Osteocyte (in vitro differentiated cells): ENCODE measurements at regions not wholly inside any gene's neighbourhood (a gene's known extent, or its start where the extent isn't known, plus 50 kb on each side); places are given as distances from the start of the nearest gene placed in this dataset.
"Not testable (repeated sequence)": the region's sequence is repeated elsewhere in the genome, so short reads cannot be mapped to it uniquely, and the experiment has no call there.

Experiments used
- DNase-seq: peaks from one replicate; pipeline ENCODE4 v3.0.0; 2021; ENCODE audit warnings: mixed read lengths; ENCODE audit not compliant: unreplicated experiment; ENCODE audit errors: extremely low spot score
- H3K27ac Mint-ChIP-seq: one replicate; pipeline ENCODE4 v1.8.0; 2021; ENCODE audit warnings: mild to moderate bottlenecking, mixed read lengths; ENCODE audit not compliant: unreplicated experiment
- H3K27me3 Mint-ChIP-seq: one replicate; pipeline ENCODE4 v1.8.0; 2021; ENCODE audit warnings: mixed read lengths; ENCODE audit not compliant: unreplicated experiment
- H3K36me3 Mint-ChIP-seq: one replicate; pipeline ENCODE4 v1.8.0; 2021; ENCODE audit warnings: mixed read lengths; ENCODE audit not compliant: unreplicated experiment
- H3K4me1 Mint-ChIP-seq: one replicate; pipeline ENCODE4 v1.8.0; 2021; ENCODE audit warnings: mixed read lengths; ENCODE audit not compliant: unreplicated experiment
- H3K4me3 Mint-ChIP-seq: one replicate; pipeline ENCODE4 v1.8.0; 2021; ENCODE audit warnings: mild to moderate bottlenecking, moderate library complexity, mixed read lengths; ENCODE audit not compliant: unreplicated experiment
- H3K9me3 Mint-ChIP-seq: one replicate; pipeline ENCODE4 v1.8.0; 2021; ENCODE audit warnings: mixed read lengths; ENCODE audit not compliant: unreplicated experiment

- not testable (repeated sequence) for H3K4me3 Mint-ChIP-seq, H3K27me3 Mint-ChIP-seq, H3K9me3 Mint-ChIP-seq, DNase-seq, H3K27ac Mint-ChIP-seq, H3K36me3 Mint-ChIP-seq, H3K4me1 Mint-ChIP-seq
Measured at GRCh38 chr1:121068738-121069499, 115.2 kb downstream of the FAM72B start.

DNA sequence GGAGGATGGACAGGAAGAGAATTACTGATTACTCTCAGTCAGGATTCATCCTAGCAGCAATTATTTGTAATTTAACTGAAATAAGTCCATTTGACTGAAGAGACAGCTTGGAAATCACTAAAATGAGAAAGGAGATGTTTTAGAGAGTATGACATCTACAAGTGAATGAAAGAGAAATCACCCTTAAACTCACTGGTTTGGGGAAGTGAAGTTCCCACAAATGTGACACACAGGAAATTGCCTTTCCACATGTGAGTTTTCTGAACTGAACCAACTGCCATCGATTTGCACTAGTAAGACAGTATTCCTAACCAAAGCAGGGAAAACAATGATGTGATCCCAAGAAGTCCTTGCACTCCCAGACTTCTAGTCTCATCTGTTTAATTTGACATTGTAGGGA lies 110.3 kb downstream of the FAM72B start:
- H3K36me3 Mint-ChIP-seq, H3K27me3 Mint-ChIP-seq, H3K4me3 Mint-ChIP-seq, DNase-seq, H3K27ac Mint-ChIP-seq, H3K4me1 Mint-ChIP-seq, H3K9me3 Mint-ChIP-seq: not testable (repeated sequence)

DNA sequence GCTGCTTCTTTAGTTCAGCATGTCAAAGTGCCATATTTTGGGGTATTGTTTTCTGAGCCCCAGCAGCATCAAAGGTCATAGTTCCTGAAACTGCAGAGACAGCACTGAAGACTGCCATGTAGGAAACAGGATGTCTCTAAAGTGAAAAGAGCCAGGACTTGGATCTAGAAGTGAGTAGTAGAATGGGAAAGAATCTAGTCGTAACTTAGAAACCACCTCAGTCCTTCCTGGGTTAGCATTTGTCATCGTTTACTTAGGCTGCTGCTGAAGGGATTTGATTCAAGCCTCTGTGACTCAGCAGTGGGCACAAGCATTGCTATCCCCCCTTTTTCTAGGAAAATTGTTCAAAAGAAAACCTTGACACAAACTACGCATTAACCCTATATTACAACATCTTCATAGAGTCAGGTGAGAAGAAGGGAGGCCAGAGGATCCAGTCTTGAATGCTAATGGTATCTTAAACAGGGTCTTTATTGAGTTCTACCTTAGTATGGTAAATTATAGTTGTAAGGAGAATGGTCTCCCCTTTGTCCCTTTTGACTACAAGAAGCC lies 108.8 kb downstream of the FAM72B start:
- H3K4me3 Mint-ChIP-seq, H3K27ac Mint-ChIP-seq, H3K9me3 Mint-ChIP-seq, H3K4me1 Mint-ChIP-seq, DNase-seq, H3K36me3 Mint-ChIP-seq: not testable (repeated sequence)
- peaks cover 14% of the 10 kb centered on the region for H3K27me3 Mint-ChIP-seq

- DNase-seq, H3K4me1 Mint-ChIP-seq, H3K9me3 Mint-ChIP-seq, H3K27ac Mint-ChIP-seq, H3K4me3 Mint-ChIP-seq, H3K36me3 Mint-ChIP-seq: not testable (repeated sequence)
- H3K27me3 Mint-ChIP-seq: peaks cover 18% of the 10 kb centered on the region
Measured at GRCh38 chr1:121076674-121077073, 107.5 kb downstream of the FAM72B start.

DNA sequence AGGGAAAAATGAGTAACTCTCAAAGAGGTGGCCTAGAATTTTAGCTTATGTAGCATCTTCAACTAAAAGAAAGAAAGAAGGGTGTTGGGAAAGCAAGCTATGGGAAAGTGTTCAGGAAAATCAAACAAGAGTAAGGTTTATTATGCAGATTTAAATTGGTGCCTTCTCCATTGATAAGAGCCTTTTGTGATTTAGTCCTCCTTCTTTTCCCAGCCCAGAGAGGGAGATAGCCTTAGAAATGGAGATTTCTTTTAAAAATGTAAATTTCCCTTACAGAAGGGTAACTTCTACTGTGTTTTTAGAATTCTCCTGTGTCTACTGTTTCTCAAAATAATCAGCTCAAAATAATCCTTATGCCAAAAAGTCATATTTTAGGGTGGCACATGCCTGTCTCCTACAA lies 104.5 kb downstream of the FAM72B start:
- not testable (repeated sequence) for H3K36me3 Mint-ChIP-seq, H3K27ac Mint-ChIP-seq, H3K4me3 Mint-ChIP-seq, H3K9me3 Mint-ChIP-seq, H3K4me1 Mint-ChIP-seq, DNase-seq
- peaks cover 20% of the 10 kb centered on the region for H3K27me3 Mint-ChIP-seq

- H3K36me3 Mint-ChIP-seq, H3K9me3 Mint-ChIP-seq, H3K4me1 Mint-ChIP-seq, DNase-seq, H3K27ac Mint-ChIP-seq, H3K4me3 Mint-ChIP-seq: not testable (repeated sequence)
- peaks cover 23% of the 10 kb centered on the region for H3K27me3 Mint-ChIP-seq
Measured at GRCh38 chr1:121080197-121080903, 103.8 kb downstream of the FAM72B start.

- H3K36me3 Mint-ChIP-seq, H3K4me1 Mint-ChIP-seq, H3K9me3 Mint-ChIP-seq, H3K27ac Mint-ChIP-seq, DNase-seq, H3K4me3 Mint-ChIP-seq: not testable (repeated sequence)
- peaks cover 23% of the 10 kb centered on the region for H3K27me3 Mint-ChIP-seq
Measured at GRCh38 chr1:121080904-121081264, 103.3 kb downstream of the FAM72B start.

DNA sequence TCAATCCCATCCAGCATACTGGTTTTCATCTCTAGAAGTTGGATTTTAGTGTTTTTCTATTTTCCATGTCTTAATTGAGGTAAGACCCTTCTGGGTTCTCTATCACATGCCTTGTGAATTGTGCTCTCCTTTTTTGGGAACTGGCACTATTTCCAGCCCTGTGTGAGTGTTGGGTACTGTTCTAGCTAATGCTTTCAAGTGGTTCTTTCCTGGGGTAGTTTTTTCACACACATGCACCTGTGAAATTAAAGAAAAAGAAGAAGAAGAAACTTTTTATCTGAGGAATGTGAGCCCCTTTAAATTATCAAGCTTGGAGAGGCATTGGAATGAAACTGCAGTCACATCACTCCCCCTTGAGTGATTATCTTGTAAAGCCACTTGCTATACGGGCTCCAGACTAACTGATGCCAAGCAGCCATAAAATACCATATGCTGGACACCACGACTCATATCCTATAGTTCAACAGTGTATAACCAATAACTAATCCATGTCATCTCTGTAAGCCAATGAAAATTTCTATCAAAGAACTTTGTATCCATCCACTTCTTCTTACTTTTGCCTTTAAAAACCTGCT lies 102.4 kb downstream of the FAM72B start:
- peaks cover 21% of the 10 kb centered on the region for H3K27me3 Mint-ChIP-seq
- H3K36me3 Mint-ChIP-seq, H3K4me1 Mint-ChIP-seq, DNase-seq, H3K4me3 Mint-ChIP-seq, H3K9me3 Mint-ChIP-seq, H3K27ac Mint-ChIP-seq: not testable (repeated sequence)

DNA sequence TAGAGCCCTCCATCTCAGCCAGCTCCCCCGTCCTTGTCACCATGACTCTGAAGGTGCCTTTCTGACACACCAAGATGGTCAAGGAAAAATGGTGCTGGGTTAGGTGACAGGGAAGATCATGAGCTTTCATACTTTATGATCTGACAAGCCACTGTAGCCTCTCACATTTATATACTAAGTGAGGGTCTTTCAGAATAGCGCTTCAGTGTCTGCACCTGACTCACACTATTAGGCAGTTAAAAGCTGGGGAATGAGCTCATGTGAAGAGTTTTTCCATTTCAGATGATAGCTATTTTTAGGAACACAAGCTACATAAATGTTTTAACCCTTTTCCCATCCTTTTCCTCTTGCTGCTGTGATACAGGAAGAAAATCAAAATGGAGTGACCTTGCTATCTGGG lies 101.1 kb downstream of the FAM72B start:
- not testable (repeated sequence) for H3K4me1 Mint-ChIP-seq, H3K9me3 Mint-ChIP-seq, DNase-seq, H3K36me3 Mint-ChIP-seq, H3K27ac Mint-ChIP-seq, H3K4me3 Mint-ChIP-seq
- H3K27me3 Mint-ChIP-seq: peaks cover 21% of the 10 kb centered on the region

DNA sequence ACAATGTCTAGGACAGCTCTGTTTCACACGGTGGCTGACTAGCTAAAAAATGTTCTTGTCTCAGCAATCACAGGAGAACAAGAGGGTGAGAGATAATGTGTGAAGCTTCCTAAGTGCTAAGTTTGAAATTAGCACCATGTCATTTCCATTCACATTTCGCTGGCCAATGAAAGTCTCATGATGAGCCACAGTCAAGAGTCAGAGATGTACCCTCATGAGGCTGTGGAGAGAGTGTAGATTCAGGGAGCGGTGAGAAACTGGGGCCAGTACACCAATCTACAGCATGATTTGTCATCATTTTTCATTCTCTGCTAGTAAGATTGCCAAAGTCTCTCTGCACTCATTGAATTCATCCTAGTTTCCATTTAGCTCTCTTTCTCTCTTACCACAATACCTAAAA lies 97.9 kb downstream of the FAM72B start:
- H3K4me3 Mint-ChIP-seq, DNase-seq, H3K9me3 Mint-ChIP-seq, H3K27ac Mint-ChIP-seq, H3K4me1 Mint-ChIP-seq, H3K36me3 Mint-ChIP-seq: not testable (repeated sequence)
- H3K27me3 Mint-ChIP-seq: peaks cover 12% of the 10 kb centered on the region

GRCh38 chr1:121087221-121087620 lies 96.9 kb downstream of the FAM72B start:
- not testable (repeated sequence) for H3K9me3 Mint-ChIP-seq, H3K4me1 Mint-ChIP-seq, H3K36me3 Mint-ChIP-seq, H3K4me3 Mint-ChIP-seq, H3K27ac Mint-ChIP-seq, H3K27me3 Mint-ChIP-seq, DNase-seq

DNA sequence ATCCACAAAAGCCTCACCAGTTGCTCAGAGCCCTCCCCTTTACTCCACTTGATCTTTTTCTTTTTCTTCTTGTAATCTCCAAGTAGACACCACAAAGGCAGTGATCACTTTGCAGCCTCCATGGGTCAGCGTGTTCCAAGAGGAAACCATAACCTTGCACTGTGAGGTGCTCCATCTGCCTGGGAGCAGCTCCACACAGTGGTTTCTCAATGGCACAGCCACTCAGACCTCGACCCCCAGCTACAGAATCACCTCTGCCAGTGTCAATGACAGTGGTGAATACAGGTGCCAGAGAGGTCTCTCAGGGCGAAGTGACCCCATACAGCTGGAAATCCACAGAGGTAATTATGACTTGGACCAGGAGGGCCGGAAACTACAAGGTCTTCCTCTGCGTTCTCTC lies 95.6 kb downstream of the FAM72B start:
- not testable (repeated sequence) for H3K36me3 Mint-ChIP-seq, DNase-seq, H3K27ac Mint-ChIP-seq, H3K27me3 Mint-ChIP-seq, H3K4me3 Mint-ChIP-seq, H3K9me3 Mint-ChIP-seq, H3K4me1 Mint-ChIP-seq
